ENCODE measurements at regions not wholly inside any gene's neighbourhood (a gene's known extent, or its start where the extent isn't known, plus 50 kb on each side); places are given as distances from the start of the nearest gene placed in this dataset.

DNA sequence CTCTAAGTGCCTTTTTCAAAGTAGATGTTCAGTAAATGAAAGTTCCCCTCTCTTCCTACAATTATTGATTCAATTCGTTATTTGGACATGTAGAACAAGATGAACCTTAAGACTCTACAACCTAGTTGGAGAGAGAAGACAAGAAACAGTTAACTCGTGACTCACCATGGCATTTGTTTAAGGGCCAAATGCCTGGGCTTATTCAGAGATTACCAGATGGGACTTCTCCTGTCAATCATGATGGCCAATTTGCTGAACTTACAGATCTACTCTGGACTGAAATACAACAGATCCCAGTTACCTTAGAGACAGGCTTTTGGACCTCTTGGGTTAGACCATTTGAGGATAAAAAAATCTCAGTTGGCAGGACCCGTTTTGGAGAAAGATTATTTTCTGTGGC, 93.5 kb downstream of the C1orf94 start:
- TF ChIP-seq, protein P1, sequence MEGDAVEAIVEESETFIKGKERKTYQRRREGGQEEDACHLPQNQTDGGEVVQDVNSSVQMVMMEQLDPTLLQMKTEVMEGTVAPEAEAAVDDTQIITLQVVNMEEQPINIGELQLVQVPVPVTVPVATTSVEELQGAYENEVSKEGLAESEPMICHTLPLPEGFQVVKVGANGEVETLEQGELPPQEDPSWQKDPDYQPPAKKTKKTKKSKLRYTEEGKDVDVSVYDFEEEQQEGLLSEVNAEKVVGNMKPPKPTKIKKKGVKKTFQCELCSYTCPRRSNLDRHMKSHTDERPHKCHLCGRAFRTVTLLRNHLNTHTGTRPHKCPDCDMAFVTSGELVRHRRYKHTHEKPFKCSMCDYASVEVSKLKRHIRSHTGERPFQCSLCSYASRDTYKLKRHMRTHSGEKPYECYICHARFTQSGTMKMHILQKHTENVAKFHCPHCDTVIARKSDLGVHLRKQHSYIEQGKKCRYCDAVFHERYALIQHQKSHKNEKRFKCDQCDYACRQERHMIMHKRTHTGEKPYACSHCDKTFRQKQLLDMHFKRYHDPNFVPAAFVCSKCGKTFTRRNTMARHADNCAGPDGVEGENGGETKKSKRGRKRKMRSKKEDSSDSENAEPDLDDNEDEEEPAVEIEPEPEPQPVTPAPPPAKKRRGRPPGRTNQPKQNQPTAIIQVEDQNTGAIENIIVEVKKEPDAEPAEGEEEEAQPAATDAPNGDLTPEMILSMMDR (IDR thresholded peaks at IDR 0.05; ENCODE audit: low read depth, low read length, missing control alignments) = no peak
- no peak for DNase-seq (ENCODE audit: low read depth)
- no peak overlapping the region for H3K4me3 ChIP-seq (ENCODE audit: low read depth, low read length)
- in situ Hi-C loops (cut with HindIII; ENCODE audit: low sequenced_read_pairs) = no loop called here

DNA sequence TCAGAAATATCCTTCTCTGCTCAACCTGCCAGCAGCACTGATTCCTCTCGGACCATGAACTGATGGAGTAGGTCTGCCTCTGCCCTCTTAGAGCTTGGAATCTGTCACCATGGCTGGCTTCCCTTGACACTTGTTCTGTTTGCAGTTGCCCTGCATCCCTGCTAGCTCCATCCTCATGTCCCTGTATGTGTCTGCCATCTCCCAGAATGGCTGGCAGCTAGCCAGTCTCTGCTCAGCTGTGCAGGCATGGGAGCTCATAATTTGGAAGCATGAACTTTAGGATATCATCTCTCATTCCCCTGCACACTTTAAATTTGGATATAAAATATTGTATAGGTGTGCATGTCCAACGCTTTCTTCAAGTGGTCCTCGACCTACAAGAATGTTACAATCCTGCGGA, 95.4 kb downstream of the C1orf94 start:
- TF ChIP-seq, protein P1 (IDR thresholded peaks at IDR 0.05; ENCODE audit: low read depth, low read length, missing control alignments) = no peak
- no peak for DNase-seq (ENCODE audit: low read depth)
- in situ Hi-C loops (cut with HindIII; ENCODE audit: low sequenced_read_pairs) = no loop called here
- no peak overlapping the region for H3K4me3 ChIP-seq (ENCODE audit: low read depth, low read length)

DNA sequence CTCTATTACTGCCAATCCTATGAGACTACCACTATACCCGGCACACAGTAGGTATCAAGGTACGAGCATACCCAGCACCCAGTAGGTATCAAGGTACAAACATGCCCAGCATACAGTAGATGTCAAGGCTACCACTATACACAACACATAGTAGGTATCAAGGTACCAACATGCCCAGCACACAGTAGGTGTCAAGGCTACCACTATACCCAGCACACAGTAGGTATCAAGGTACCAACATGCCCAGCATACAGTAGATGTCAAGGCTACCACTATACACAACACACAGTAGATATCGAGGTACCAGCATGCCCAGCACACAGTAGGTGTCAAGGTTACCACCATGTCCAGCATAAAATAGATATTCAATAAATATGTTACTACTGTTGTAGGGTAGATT, 98.4 kb downstream of the C1orf94 start:
- no peak overlapping the region for H3K4me3 ChIP-seq (ENCODE audit: low read depth, low read length)
- in situ Hi-C loops (cut with HindIII; ENCODE audit: low sequenced_read_pairs) = loop anchor here (5.0 kb wide), 1 partner anchor 78 kb away; no protein-coding TSS in a partner anchor
- no peak for DNase-seq (ENCODE audit: low read depth)
- TF ChIP-seq, protein P1 (IDR thresholded peaks at IDR 0.05; ENCODE audit: low read depth, low read length, missing control alignments) = no peak

DNA sequence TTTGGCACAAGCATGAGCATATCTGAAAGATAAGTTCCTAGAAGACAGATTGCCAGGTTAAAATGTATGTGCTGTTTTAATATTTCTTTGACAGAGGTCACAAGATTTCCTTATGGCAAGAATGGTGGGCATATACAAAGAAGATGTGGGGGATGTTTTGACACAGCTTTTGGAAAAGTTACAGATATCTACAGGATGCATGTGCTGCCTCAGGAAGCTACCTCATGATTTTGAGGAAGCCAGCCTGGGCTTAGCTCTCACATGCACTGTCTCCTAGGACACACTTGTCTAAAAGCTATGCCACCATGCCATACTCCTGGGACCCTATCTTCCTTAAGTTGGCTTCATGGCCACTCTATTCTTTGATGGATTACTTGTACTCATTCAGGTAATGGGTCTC, 99.9 kb downstream of the C1orf94 start:
- H3K4me3 ChIP-seq (ENCODE audit: low read depth, low read length) = no peak overlapping the region
- in situ Hi-C loops (cut with HindIII; ENCODE audit: low sequenced_read_pairs) = loop anchor here (5.0 kb wide), 1 partner anchor 79 kb away; no protein-coding TSS in a partner anchor
- TF ChIP-seq, protein P1 (IDR thresholded peaks at IDR 0.05; ENCODE audit: low read depth, low read length, missing control alignments) = no peak
- no peak for DNase-seq (ENCODE audit: low read depth)

DNA sequence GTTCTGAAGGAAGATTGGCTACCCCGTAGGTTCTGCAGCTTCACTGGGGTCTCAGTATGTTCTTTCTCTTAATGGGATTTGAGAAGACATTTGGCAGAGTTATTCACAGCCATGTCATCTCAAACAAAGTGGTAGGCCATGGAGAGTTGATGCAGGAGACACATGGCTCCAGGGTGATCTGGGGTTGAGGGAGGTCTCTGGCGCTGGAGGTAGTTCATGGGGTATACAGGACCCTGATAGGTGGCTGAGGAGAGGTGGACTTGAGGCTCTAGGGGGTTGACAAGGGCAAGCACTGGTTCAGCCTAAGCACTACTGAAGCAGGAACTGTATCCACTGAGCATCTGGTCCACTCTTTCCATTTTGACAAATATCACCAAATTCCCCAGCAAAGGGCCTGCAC, 100.4 kb downstream of the C1orf94 start:
- H3K4me3 ChIP-seq (ENCODE audit: low read depth, low read length) = no peak overlapping the region
- TF ChIP-seq, protein P1 (IDR thresholded peaks at IDR 0.05; ENCODE audit: low read depth, low read length, missing control alignments) = no peak
- no peak for DNase-seq (ENCODE audit: low read depth)
- in situ Hi-C loops (cut with HindIII; ENCODE audit: low sequenced_read_pairs) = loop anchor here (5.0 kb wide), 1 partner anchor 80 kb away; no protein-coding TSS in a partner anchor

DNA sequence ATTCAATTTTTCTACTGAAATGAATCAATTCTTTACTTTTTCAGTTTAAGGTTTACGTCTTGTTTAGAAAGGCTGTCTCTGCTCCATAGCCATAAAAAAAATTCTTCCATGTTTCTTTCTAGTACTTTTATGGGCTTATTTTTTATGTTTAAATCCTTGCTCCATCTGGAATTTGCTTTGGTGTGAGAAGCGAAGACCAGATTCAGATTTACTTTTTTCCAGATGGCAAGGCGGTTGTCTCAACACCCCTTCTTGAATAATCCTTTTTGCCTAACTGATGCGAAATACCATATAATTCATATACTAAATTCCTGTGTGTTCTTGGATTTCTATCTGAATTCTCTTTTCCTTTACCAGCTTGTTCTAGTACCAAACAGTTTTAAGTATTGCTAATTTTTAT, 101.5 kb downstream of the C1orf94 start:
- in situ Hi-C loops (cut with HindIII; ENCODE audit: low sequenced_read_pairs) = loop anchor here (5.0 kb wide), 1 partner anchor 81 kb away; no protein-coding TSS in a partner anchor
- TF ChIP-seq, protein P1 (IDR thresholded peaks at IDR 0.05; ENCODE audit: low read depth, low read length, missing control alignments) = no peak
- no peak overlapping the region for H3K4me3 ChIP-seq (ENCODE audit: low read depth, low read length)
- DNase-seq (ENCODE audit: low read depth) = no peak
